HEK293 (cell line): ENCODE measurements at regions not wholly inside any gene's neighbourhood (a gene's known extent, or its start where the extent isn't known, plus 50 kb on each side); places are given as distances from the start of the nearest gene placed in this dataset.

Experiments
- CTCF ChIA-PET: fragments of 350-600 bp; formaldehyde crosslinking; extraction: SDS; loops from one replicate; lab custom pipeline; 2021; ENCODE audit warnings: antibody characterized with exemption; lab: Yijun Ruan, JAX
- POLR2A ChIA-PET: fragments of 300-600 bp; formaldehyde crosslinking; extraction: SDS; loops from one replicate; lab custom pipeline; 2020; ENCODE audit warnings: antibody characterized with exemption, inconsistent platforms; lab: Yijun Ruan, JAX
- H3K27ac ChIP-seq: fragments of 200-500 bp; sonication (Bioruptor generic); 2 replicates; pipeline ENCODE4 v1.5.1; 2014; ENCODE audit warnings: low read depth, low read length, control low read depth, inconsistent platforms; ENCODE audit errors: extremely low read depth
- H3K36me3 ChIP-seq, 2 experiments: fragments of 200-500 bp in 1 of 2; sonication (Bioruptor generic) in 1 of 2; 1 replicate in 1 of 2; 2 replicates in 1 of 2; pipeline ENCODE4 v1.5.1; 2014 to 2017; ENCODE audit warnings: inconsistent platforms in 2 of 2, low read length in 2 of 2; ENCODE audit not compliant: control insufficient read depth in 2 of 2, insufficient read depth in 1 of 2
- H3K4me1 ChIP-seq: fragments of 200-500 bp; sonication (Bioruptor generic); 2 replicates; pipeline ENCODE4 v1.5.1; 2014; ENCODE audit warnings: mild to moderate bottlenecking, low read length, inconsistent platforms; ENCODE audit not compliant: control insufficient read depth, insufficient read depth
- H3K4me3 ChIP-seq: 2 replicates; pipeline ENCODE4 v1.5.1; 2011; ENCODE audit warnings: low read depth, mild to moderate bottlenecking, control low read depth, low read length, moderate library complexity
- H3K9me3 ChIP-seq: fragments of 200-500 bp; sonication (Bioruptor generic); 2 replicates; pipeline ENCODE4 v1.5.1; 2014; ENCODE audit warnings: low read depth, low read length, inconsistent platforms; ENCODE audit not compliant: control insufficient read depth, insufficient read depth
- HIC1 ChIP-seq: fragments of 450-650 bp; formaldehyde crosslinking; IDR thresholded peaks from 2 replicates; pipeline ENCODE4 v1.5.1; 2016; ENCODE audit warnings: missing biosample characterization, missing genetic modification characterization
- OVOL3 ChIP-seq: fragments of 450-650 bp; formaldehyde crosslinking; IDR thresholded peaks from 2 replicates; pipeline ENCODE4 v1.5.1; 2016; ENCODE audit warnings: missing biosample characterization, missing genetic modification characterization
- PRDM1 ChIP-seq: fragments of 450-650 bp; formaldehyde crosslinking; IDR thresholded peaks from 2 replicates; pipeline ENCODE4; 2016; ENCODE audit warnings: missing biosample characterization, missing genetic modification characterization
- SETDB1 ChIP-seq: IDR thresholded peaks from one replicate; pipeline ENCODE4 v1.6.1; 2017; ENCODE audit warnings: mild to moderate bottlenecking, low read length, moderate library complexity, mixed read lengths; ENCODE audit not compliant: insufficient read length
- TRIM28 ChIP-seq: IDR thresholded peaks from 2 replicates; pipeline ENCODE4 v1.6.1; 2011; ENCODE audit warnings: low read length, control low read depth, borderline replicate concordance
- YY1 ChIP-seq: fragments of 450-650 bp; formaldehyde crosslinking; IDR thresholded peaks from 2 replicates; pipeline ENCODE4 v1.5.1; 2018; ENCODE audit warnings: missing biosample characterization, missing genetic modification characterization
- ZBTB1 ChIP-seq: fragments of 450-650 bp; formaldehyde crosslinking; IDR thresholded peaks from 2 replicates; pipeline ENCODE4 v1.5.1; 2016; ENCODE audit warnings: missing biosample characterization, missing genetic modification characterization
- ZBTB8A ChIP-seq: fragments of 450-650 bp; formaldehyde crosslinking; IDR thresholded peaks from 2 replicates; pipeline ENCODE4 v1.5.1; 2016; ENCODE audit warnings: missing biosample characterization, missing genetic modification characterization
- ZFP69B ChIP-seq: fragments of 450-650 bp; formaldehyde crosslinking; IDR thresholded peaks from 2 replicates; pipeline ENCODE4 v1.5.1; 2016; ENCODE audit warnings: missing biosample characterization, missing genetic modification characterization
- ZNF140 ChIP-seq: fragments of 450-650 bp; formaldehyde crosslinking; IDR thresholded peaks from 2 replicates; pipeline ENCODE4 v1.5.1; 2016; ENCODE audit warnings: missing biosample characterization, missing genetic modification characterization
- ZNF169 ChIP-seq: fragments of 450-650 bp; formaldehyde crosslinking; IDR thresholded peaks from 2 replicates; pipeline ENCODE4 v1.5.1; 2016; ENCODE audit warnings: missing biosample characterization, missing genetic modification characterization
- ZNF174 ChIP-seq: fragments of 450-650 bp; formaldehyde crosslinking; IDR thresholded peaks from 2 replicates; pipeline ENCODE4 v1.5.0; 2017; ENCODE audit warnings: missing biosample characterization, mild to moderate bottlenecking, missing genetic modification characterization
- ZNF221 ChIP-seq: fragments of 450-650 bp; formaldehyde crosslinking; IDR thresholded peaks from 2 replicates; pipeline ENCODE4 v1.5.1; 2017; ENCODE audit warnings: missing biosample characterization, missing genetic modification characterization, borderline replicate concordance
- ZNF274 ChIP-seq, 2 experiments: fragments of 200-500 bp in 1 of 2; fragments of 450-650 bp in 1 of 2; sonication (Bioruptor generic) in 1 of 2; formaldehyde crosslinking in 1 of 2; IDR thresholded peaks; 2 replicates each; pipeline versions ENCODE4 v1.5.1 to v1.6.1; 2014 to 2016; ENCODE audit warnings: borderline replicate concordance in 1 of 2, inconsistent platforms in 1 of 2, low read length in 1 of 2, missing biosample characterization in 1 of 2, missing genetic modification characterization in 1 of 2
- ZNF37A ChIP-seq: fragments of 450-650 bp; IDR thresholded peaks from 2 replicates; pipeline ENCODE4 v1.5.1; 2018; ENCODE audit warnings: missing biosample characterization, missing genetic modification characterization
- ZNF510 ChIP-seq: fragments of 450-650 bp; formaldehyde crosslinking; IDR thresholded peaks from 2 replicates; pipeline ENCODE4 v1.5.1; 2018; ENCODE audit warnings: mild to moderate bottlenecking, missing genetic modification characterization, missing biosample characterization; ENCODE audit not compliant: insufficient replicate concordance
- ZNF518A ChIP-seq: fragments of 450-650 bp; formaldehyde crosslinking; conservative IDR thresholded peaks from 2 replicates; pipeline ENCODE4 v1.5.1; 2016; ENCODE audit warnings: low read depth, missing biosample characterization, missing genetic modification characterization
- ZNF521 ChIP-seq: fragments of 450-650 bp; formaldehyde crosslinking; IDR thresholded peaks from 2 replicates; pipeline ENCODE4 v1.5.1; 2017; ENCODE audit warnings: missing biosample characterization, mild to moderate bottlenecking, missing genetic modification characterization
- ZNF529 ChIP-seq: fragments of 450-650 bp; formaldehyde crosslinking; IDR thresholded peaks from 2 replicates; pipeline ENCODE4 v1.5.1; 2017; ENCODE audit warnings: missing genetic modification characterization, missing biosample characterization; ENCODE audit not compliant: insufficient replicate concordance
- ZNF610 ChIP-seq: fragments of 450-650 bp; formaldehyde crosslinking; IDR thresholded peaks from 2 replicates; pipeline ENCODE4 v1.5.1; 2016; ENCODE audit warnings: missing biosample characterization, missing genetic modification characterization, borderline replicate concordance
- ZNF626 ChIP-seq: fragments of 450-650 bp; sonication (Bioruptor Pico); formaldehyde crosslinking; IDR thresholded peaks from 2 replicates; pipeline ENCODE4 v1.5.1; 2018; ENCODE audit warnings: missing biosample characterization, missing genetic modification characterization, inconsistent platforms
- ZNF639 ChIP-seq: fragments of 450-650 bp; formaldehyde crosslinking; IDR thresholded peaks from 2 replicates; pipeline ENCODE4 v1.5.1; 2016; ENCODE audit warnings: missing biosample characterization, missing genetic modification characterization
- ZNF792 ChIP-seq: fragments of 450-650 bp; formaldehyde crosslinking; IDR thresholded peaks from 2 replicates; pipeline ENCODE4 v1.5.1; 2016; ENCODE audit warnings: missing biosample characterization, missing genetic modification characterization

- POLR2A ChIA-PET, result no interaction called here
- no peaks in the 10 kb centered on the region for H3K9me3 ChIP-seq
- H3K4me1 ChIP-seq, result no peaks in the 10 kb centered on the region
- CTCF ChIA-PET, result interaction anchor here (1.3 kb wide), 1 partner anchor 8 kb away, joined by 3 read pairs; no protein-coding TSS in a partner anchor
- TF ChIP-seq SETDB1, result peak; percentile 90
- peak; percentile 8 for TF ChIP-seq ZNF529
- TF ChIP-seq ZNF518A (tag by site-specific recombination), result 0 out of 2 replicates have a peak, but pooled peaks have one; percentile 22
- TF ChIP-seq ZNF221 (tag by site-specific recombination), result no peak
- no peak for TF ChIP-seq ZNF169 (tag by site-specific recombination)
- no peak for TF ChIP-seq YY1 (tag by site-specific recombination)
- no peak for TF ChIP-seq OVOL3 (tag by site-specific recombination)
- no peak for TF ChIP-seq ZNF521 (tag by site-specific recombination)
- no peak for TF ChIP-seq ZNF792
- TF ChIP-seq ZBTB1 (tag by site-specific recombination), result no peak
- peak; percentile 59; the same call in 1 of the 2 replicates for TF ChIP-seq TRIM28
- TF ChIP-seq ZNF174, result no peak
- TF ChIP-seq ZNF274 (IDR thresholded peaks at IDR 0.05; ENCODE audit: low read length), result no peak
- TF ChIP-seq ZNF274 (tag by site-specific recombination; IDR thresholded peaks at IDR 0.05; ENCODE audit: borderline replicate concordance), result no peak
- 0 out of 2 replicates have a peak, but pooled peaks have one; percentile 59 for TF ChIP-seq ZNF626 (tag by site-specific recombination)
- TF ChIP-seq PRDM1, result no peak
- TF ChIP-seq ZFP69B (tag by site-specific recombination), result no peak
- no peak for TF ChIP-seq ZNF140
- TF ChIP-seq ZNF610, result peak; percentile 43; the same call in 1 of the 2 replicates
- no peak for TF ChIP-seq ZBTB8A
- TF ChIP-seq ZNF639 (tag by site-specific recombination), result no peak
- TF ChIP-seq HIC1 (tag by site-specific recombination), result no peak
- TF ChIP-seq ZNF510 (tag by site-specific recombination), result peak; percentile 29
- no peak for TF ChIP-seq ZNF37A (tag by site-specific recombination)
- H3K4me3 ChIP-seq, result no peak overlapping the region
- no peak overlapping the region for H3K27ac ChIP-seq
- H3K36me3 ChIP-seq, result no peaks in the 10 kb centered on the region
Observed at GRCh38 chr15:60275624-60276023, 122.2 kb downstream of the ANXA2 start.
